K562 (cell line): ENCODE measurements at regions not wholly inside any gene's neighbourhood (a gene's known extent, or its start where the extent isn't known, plus 50 kb on each side); places are given as distances from the start of the nearest gene placed in this dataset.

ENCODE experiments used
- ATAC-seq: fragments of 200-7000 bp; cut with Tn5 transposase; 3 replicates; pipeline ENCODE4 v1.9.1; 2020; ENCODE audit warnings: moderate library complexity
- BruUV-seq: library from RNA; stranded (reverse); fragments of 400-500 nt; replicated peaks from 2 replicates; lab custom pipeline; 2021; lab: Mats Ljungman, UMichigan
- CTCF ChIA-PET: fragments of 300-600 bp; formaldehyde crosslinking; extraction: SDS; loops from one replicate; lab custom pipeline; 2021; ENCODE audit warnings: low intra/inter-chr PET ratio; lab: Yijun Ruan, JAX
- POLR2A ChIA-PET: fragments of 300-600, 350-650 bp; sonication (Branson Sonifier 250); formaldehyde crosslinking; extraction: SDS; loops from one replicate; lab custom pipeline; 2021; ENCODE audit warnings: antibody characterized with exemption, inconsistent platforms; lab: Yijun Ruan, JAX
- DNase-seq, 4 experiments: peaks; one replicate each; pipeline versions ENCODE4 v3.0.0 to v3.0.0-alpha.2; 2011 to 2018; ENCODE audit warnings: low spot score in 3 of 4, mixed read lengths in 3 of 4; ENCODE audit errors: extremely low read depth in 1 of 4
- FAIRE-seq: peaks from 2 replicates; lab custom pipeline; 2011; peaks lifted over from hg19 to GRCh38; lab: Jason Lieb, UNC
- H2AFZ ChIP-seq: 2 replicates; pipeline ENCODE4 v1.6.0; 2011; ENCODE audit warnings: low read depth, low read length, control low read depth, inconsistent platforms
- H3K27ac ChIP-seq: fragments of 200-600 bp; 3 replicates; pipeline ENCODE4 v1.8.0; 2011; ENCODE audit warnings: low read depth, mild to moderate bottlenecking, control low read depth, inconsistent platforms, low read length, moderate library complexity, mixed read lengths; ENCODE audit errors: extremely low read depth
- H3K27me3 ChIP-seq, 2 experiments: fragments of 300-600 bp in 1 of 2; 2 replicates in 1 of 2; 3 replicates in 1 of 2; pipeline versions ENCODE4 v1.6.0 to v1.8.0; 2011; ENCODE audit warnings: inconsistent platforms in 2 of 2, low read length in 2 of 2, mild to moderate bottlenecking in 1 of 2, mixed read lengths in 1 of 2, moderate library complexity in 1 of 2; ENCODE audit not compliant: control insufficient read depth in 2 of 2, insufficient read depth in 2 of 2
- H3K36me3 ChIP-seq: fragments of 300-600 bp; 3 replicates; pipeline ENCODE4 v1.8.0; 2011; ENCODE audit warnings: mild to moderate bottlenecking, low read length, inconsistent platforms; ENCODE audit not compliant: control insufficient read depth, insufficient read depth
- H3K4me1 ChIP-seq, 2 experiments: fragments of 200-600 bp in 1 of 2; replicated peaks in 1 of 2; 2 replicates in 1 of 2; 3 replicates in 1 of 2; pipeline versions ENCODE4 v1.5.1 to v1.8.0; 2011; ENCODE audit warnings: inconsistent platforms in 2 of 2, low read length in 2 of 2, mild to moderate bottlenecking in 1 of 2, mixed read lengths in 1 of 2, moderate library complexity in 1 of 2; ENCODE audit not compliant: control insufficient read depth in 2 of 2, insufficient read depth in 2 of 2
- H3K4me2 ChIP-seq: 2 replicates; pipeline ENCODE4 v1.6.1; 2011; ENCODE audit warnings: low read length, control low read depth, inconsistent platforms, mixed read lengths; ENCODE audit not compliant: insufficient read depth
- H3K4me3 ChIP-seq: fragments of 200-600 bp; sonication (generic), shearing (Covaris generic); 2 replicates; pipeline ENCODE4 v1.5.1; 2016; ENCODE audit warnings: control low read depth, inconsistent platforms
- H3K79me2 ChIP-seq: fragments of 200-600 bp; 3 replicates; pipeline ENCODE4 v1.8.0; 2011; ENCODE audit warnings: low read length, inconsistent platforms; ENCODE audit not compliant: control insufficient read depth, insufficient read depth
- H3K9ac ChIP-seq, 2 experiments: 2 replicates each; pipeline versions ENCODE4 v1.6.0 to v1.6.1; 2011; ENCODE audit warnings: low read depth in 2 of 2, low read length in 2 of 2, control low read depth in 1 of 2, inconsistent platforms in 1 of 2, mild to moderate bottlenecking in 1 of 2, mixed read lengths in 1 of 2; ENCODE audit not compliant: insufficient read depth in 1 of 2
- H3K9me1 ChIP-seq: one replicate; pipeline ENCODE4 v1.6.0; 2011; ENCODE audit warnings: inconsistent platforms, mild to moderate bottlenecking, low read length, moderate library complexity; ENCODE audit not compliant: control insufficient read depth, insufficient read depth
- H3K9me3 ChIP-seq: replicated peaks from 2 replicates; pipeline ENCODE4 v1.5.1; 2011; ENCODE audit warnings: low read depth, low read length, inconsistent platforms; ENCODE audit not compliant: control insufficient read depth, insufficient read depth
- H4K20me1 ChIP-seq: replicated peaks from 2 replicates; pipeline ENCODE4 v1.6.1; 2011; ENCODE audit warnings: low read length, inconsistent platforms, mixed read lengths; ENCODE audit not compliant: control insufficient read depth, insufficient read depth
- BCL6 ChIP-seq: fragments of 250-450 bp; sonication (Bioruptor Pico); IDR thresholded peaks from 2 replicates; pipeline ENCODE4 v1.4.0; 2020
- CBX3 ChIP-seq, 2 experiments: IDR thresholded peaks; 1 replicate in 1 of 2; 2 replicates in 1 of 2; pipeline ENCODE4 v1.6.1; 2012; ENCODE audit warnings: inconsistent platforms in 2 of 2, low read length in 2 of 2, borderline replicate concordance in 1 of 2, control low read depth in 1 of 2
- CBX5 ChIP-seq: IDR thresholded peaks from 2 replicates; pipeline ENCODE4 v1.6.1; 2014; ENCODE audit warnings: low read depth, borderline replicate concordance
- CCNT2 ChIP-seq: IDR thresholded peaks from 2 replicates; pipeline ENCODE4 v1.6.1; 2011; ENCODE audit warnings: borderline replicate concordance, low read depth, mild to moderate bottlenecking, moderate library complexity, mixed read lengths, low read length; ENCODE audit not compliant: insufficient read length; ENCODE audit errors: extremely low read depth
- DNMT1 ChIP-seq: fragments of 450-650 bp; IDR thresholded peaks from 2 replicates; pipeline ENCODE4 v1.6.1; 2016; ENCODE audit warnings: antibody characterized with exemption, mild to moderate bottlenecking
- GATAD2B ChIP-seq: fragments of 450-650 bp; IDR thresholded peaks from 2 replicates; pipeline ENCODE4 v1.6.1; 2017; ENCODE audit warnings: mild to moderate bottlenecking, borderline replicate concordance
- HCFC1 ChIP-seq: IDR thresholded peaks from 2 replicates; pipeline ENCODE4 v1.6.1; 2012; ENCODE audit warnings: low read depth, low read length, improper control_type of control experiment
- KDM5B ChIP-seq: fragments of 200-600 bp; sonication (generic); IDR thresholded peaks from 2 replicates; pipeline ENCODE4 v1.6.1; 2012; ENCODE audit warnings: low read depth, mild to moderate bottlenecking, moderate library complexity, low read length, control low read depth, inconsistent platforms; ENCODE audit not compliant: insufficient replicate concordance
- LEF1 ChIP-seq: fragments of 450-650 bp; IDR thresholded peaks from 2 replicates; pipeline ENCODE4 v1.6.1; 2016; ENCODE audit warnings: mild to moderate bottlenecking
- MCM7 ChIP-seq, 2 experiments: fragments of 450-650 bp; IDR thresholded peaks; 2 replicates each; pipeline ENCODE4 v1.6.1; 2016 to 2018
- RBFOX2 ChIP-seq: fragments of 200-400 bp; formaldehyde crosslinking; IDR thresholded peaks from 2 replicates; pipeline ENCODE4 v1.6.1; 2017; ENCODE audit warnings: low read depth, mild to moderate bottlenecking, low read length, moderate library complexity
- SMARCA4 ChIP-seq: fragments of 450-650 bp; IDR thresholded peaks from 2 replicates; pipeline ENCODE4 v1.6.1; 2016
- SREBF2 ChIP-seq: sonication (generic); formaldehyde crosslinking; IDR thresholded peaks from 2 replicates; pipeline ENCODE4 v1.4.0; 2020; ENCODE audit warnings: mild to moderate bottlenecking, missing genetic modification reagents
- ZNF311 ChIP-seq: fragments of 250-450 bp; sonication (Bioruptor Pico); IDR thresholded peaks from 2 replicates; pipeline ENCODE4 v1.4.0; 2020; ENCODE audit warnings: mild to moderate bottlenecking, moderate library complexity
- ZNF551 ChIP-seq: fragments of 250-450 bp; sonication (Bioruptor Pico); IDR thresholded peaks from 2 replicates; pipeline ENCODE4 v1.5.0; 2021; ENCODE audit warnings: mild to moderate bottlenecking, moderate library complexity
- ZNF707 ChIP-seq: fragments of 250-450 bp; sonication (Bioruptor Pico); conservative IDR thresholded peaks from 2 replicates; pipeline ENCODE4 v1.8.0; 2022; ENCODE audit warnings: inconsistent platforms, mild to moderate bottlenecking, moderate library complexity
- WGBS: fragments of 100-300 bp; shearing (Covaris generic); methylation state at CpG from one replicate; pipeline ENCODE4 v1.1.6; 2016; ENCODE audit warnings: low coverage, mixed read lengths; ENCODE audit not compliant: insufficient coverage; ENCODE audit errors: missing lambda C conversion rate; 5-methylcytosine and 5-hydroxymethylcytosine counted together
- in situ Hi-C: fragments of 300-500 bp; cut with MboI; formaldehyde crosslinking; loops from 4 replicates; pipeline ENCODE4 v1.15.0; 2018; ENCODE audit warnings: inconsistent platforms, mixed read lengths
- intact Hi-C: fragments of 100-400 bp; cut with micrococcal nuclease; formaldehyde crosslinking; loops from 2 replicates; pipeline ENCODE4 v1.14.2; 2022
- TF ChIP-seq, protein P1 (sequence below): sonication (generic); formaldehyde crosslinking; IDR thresholded peaks from 2 replicates; pipeline ENCODE4 v1.8.1; 2023; ENCODE audit warnings: mild to moderate bottlenecking, missing genetic modification reagents
- TF ChIP-seq, protein P2 (sequence below): fragments of 250-450 bp; sonication (Bioruptor Pico); IDR thresholded peaks from 2 replicates; pipeline ENCODE4 v1.4.0; 2020; ENCODE audit warnings: mild to moderate bottlenecking
- TF ChIP-seq, protein P3 (sequence below), 2 experiments: IDR thresholded peaks; 2 replicates each; pipeline ENCODE4 v1.6.1; 2012; ENCODE audit warnings: improper control_type of control experiment in 2 of 2, low read depth in 2 of 2, low read length in 2 of 2, borderline replicate concordance in 1 of 2

DNA sequence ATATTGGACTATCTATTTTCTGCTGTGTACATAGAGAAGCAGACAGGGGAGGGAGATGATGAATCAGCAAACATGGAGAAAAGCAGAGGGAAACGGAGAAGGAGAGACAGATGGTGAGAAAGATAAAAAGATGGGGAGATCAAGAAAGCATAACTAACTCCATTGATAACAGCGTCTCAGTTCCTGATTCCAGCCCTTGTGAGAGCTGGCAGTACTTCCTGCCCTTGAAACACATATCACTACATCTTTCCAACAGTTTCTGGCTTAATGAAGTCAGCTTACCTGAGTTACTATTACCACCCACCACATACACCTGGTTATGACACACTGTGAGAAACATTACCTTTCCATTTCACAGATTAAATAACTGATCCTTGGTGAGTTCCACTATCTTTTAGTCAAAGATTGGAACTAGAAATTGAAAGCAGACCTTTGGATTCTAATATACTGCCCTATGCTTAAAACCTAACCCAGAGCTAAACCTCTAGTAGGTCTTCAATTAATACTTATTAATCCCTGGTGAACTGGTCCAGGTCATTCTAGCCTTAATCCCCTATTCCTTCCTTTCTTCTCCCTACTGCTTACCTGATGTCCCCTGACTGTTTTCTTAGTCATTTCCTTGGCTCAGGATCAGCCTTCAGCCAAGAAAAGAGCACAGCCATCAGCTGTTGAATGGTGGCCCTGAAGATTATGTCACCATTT lies 346.6 kb upstream of the CCL2 start:
- no peaks in the 10 kb centered on the region for H4K20me1 ChIP-seq
- no peaks in the 10 kb centered on the region for H3K27me3 ChIP-seq
- POLR2A ChIA-PET: interaction anchor here (0.6 kb wide), 1 partner anchor 34 kb away, joined by 3 read pairs; no protein-coding TSS in a partner anchor
- no peak for FAIRE-seq
- no peaks in the 10 kb centered on the region for H3K79me2 ChIP-seq
- H3K4me1 ChIP-seq: peaks cover 26 to 71% of the 10 kb centered on the region in 2 experiments; a peak in 4 of 5 replicates
- CTCF ChIA-PET: no interaction called here
- in situ Hi-C loops (no loop called here), intact Hi-C loops (no loop called here)
- peak in 3 of 4 experiments; percentile 70 to 78 (median 76) for DNase-seq
- WGBS: 0% methylated on average over 2 of the region's 2 CpGs
- H3K9me1 ChIP-seq: no peaks in the 10 kb centered on the region
- BruUV-seq: no TSS peak
- H3K27ac ChIP-seq: peak overlapping the region; percentile 50
- H3K4me3 ChIP-seq: no peak overlapping the region
- peak overlapping the region; percentile 68 for H2AFZ ChIP-seq
- no peaks in the 10 kb centered on the region for H3K36me3 ChIP-seq
- H3K9ac ChIP-seq: peak overlapping the region in 1 of 2 experiments; percentile 12; a peak in 1 of 4 replicates
- peak overlapping the region; percentile 9 for H3K4me2 ChIP-seq
- H3K9me3 ChIP-seq: no peaks in the 10 kb centered on the region
- ATAC-seq: no peak
- TF ChIP-seq GATAD2B: no peak
- TF ChIP-seq RBFOX2: no peak
- peak; percentile 90 for TF ChIP-seq CCNT2
- TF ChIP-seq MCM7 (IDR thresholded peaks at IDR 0.05): no peak
- 0 out of 2 replicates have a peak, but pooled peaks have one; percentile 78 for TF ChIP-seq ZNF551 (CRISPR knock-in tag)
- TF ChIP-seq, protein P1, sequence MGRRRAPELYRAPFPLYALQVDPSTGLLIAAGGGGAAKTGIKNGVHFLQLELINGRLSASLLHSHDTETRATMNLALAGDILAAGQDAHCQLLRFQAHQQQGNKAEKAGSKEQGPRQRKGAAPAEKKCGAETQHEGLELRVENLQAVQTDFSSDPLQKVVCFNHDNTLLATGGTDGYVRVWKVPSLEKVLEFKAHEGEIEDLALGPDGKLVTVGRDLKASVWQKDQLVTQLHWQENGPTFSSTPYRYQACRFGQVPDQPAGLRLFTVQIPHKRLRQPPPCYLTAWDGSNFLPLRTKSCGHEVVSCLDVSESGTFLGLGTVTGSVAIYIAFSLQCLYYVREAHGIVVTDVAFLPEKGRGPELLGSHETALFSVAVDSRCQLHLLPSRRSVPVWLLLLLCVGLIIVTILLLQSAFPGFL: no peak
- TF ChIP-seq DNMT1: no peak
- no peak for TF ChIP-seq BCL6
- peak; percentile 95 for TF ChIP-seq ZNF311 (CRISPR knock-in tag)
- TF ChIP-seq CBX3 (IDR thresholded peaks at IDR 0.05; ENCODE audit: borderline replicate concordance in 1 of 2, low read length in 2 of 2): no peak
- TF ChIP-seq, protein P2, sequence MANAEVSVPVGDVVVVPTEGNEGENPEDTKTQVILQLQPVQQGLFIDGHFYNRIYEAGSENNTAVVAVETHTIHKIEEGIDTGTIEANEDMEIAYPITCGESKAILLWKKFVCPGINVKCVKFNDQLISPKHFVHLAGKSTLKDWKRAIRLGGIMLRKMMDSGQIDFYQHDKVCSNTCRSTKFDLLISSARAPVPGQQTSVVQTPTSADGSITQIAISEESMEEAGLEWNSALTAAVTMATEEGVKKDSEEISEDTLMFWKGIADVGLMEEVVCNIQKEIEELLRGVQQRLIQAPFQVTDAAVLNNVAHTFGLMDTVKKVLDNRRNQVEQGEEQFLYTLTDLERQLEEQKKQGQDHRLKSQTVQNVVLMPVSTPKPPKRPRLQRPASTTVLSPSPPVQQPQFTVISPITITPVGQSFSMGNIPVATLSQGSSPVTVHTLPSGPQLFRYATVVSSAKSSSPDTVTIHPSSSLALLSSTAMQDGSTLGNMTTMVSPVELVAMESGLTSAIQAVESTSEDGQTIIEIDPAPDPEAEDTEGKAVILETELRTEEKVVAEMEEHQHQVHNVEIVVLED (CRISPR knock-in tag): peak; percentile 84
- TF ChIP-seq CBX5: no peak
- TF ChIP-seq LEF1: no peak
- peak; percentile 87 for TF ChIP-seq ZNF707 (CRISPR knock-in tag)
- TF ChIP-seq, protein P3, sequence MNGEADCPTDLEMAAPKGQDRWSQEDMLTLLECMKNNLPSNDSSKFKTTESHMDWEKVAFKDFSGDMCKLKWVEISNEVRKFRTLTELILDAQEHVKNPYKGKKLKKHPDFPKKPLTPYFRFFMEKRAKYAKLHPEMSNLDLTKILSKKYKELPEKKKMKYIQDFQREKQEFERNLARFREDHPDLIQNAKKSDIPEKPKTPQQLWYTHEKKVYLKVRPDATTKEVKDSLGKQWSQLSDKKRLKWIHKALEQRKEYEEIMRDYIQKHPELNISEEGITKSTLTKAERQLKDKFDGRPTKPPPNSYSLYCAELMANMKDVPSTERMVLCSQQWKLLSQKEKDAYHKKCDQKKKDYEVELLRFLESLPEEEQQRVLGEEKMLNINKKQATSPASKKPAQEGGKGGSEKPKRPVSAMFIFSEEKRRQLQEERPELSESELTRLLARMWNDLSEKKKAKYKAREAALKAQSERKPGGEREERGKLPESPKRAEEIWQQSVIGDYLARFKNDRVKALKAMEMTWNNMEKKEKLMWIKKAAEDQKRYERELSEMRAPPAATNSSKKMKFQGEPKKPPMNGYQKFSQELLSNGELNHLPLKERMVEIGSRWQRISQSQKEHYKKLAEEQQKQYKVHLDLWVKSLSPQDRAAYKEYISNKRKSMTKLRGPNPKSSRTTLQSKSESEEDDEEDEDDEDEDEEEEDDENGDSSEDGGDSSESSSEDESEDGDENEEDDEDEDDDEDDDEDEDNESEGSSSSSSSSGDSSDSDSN (IDR thresholded peaks at IDR 0.05; ENCODE audit: borderline replicate concordance in 1 of 2, low read depth in 2 of 2, low read length in 2 of 2): no peak
- TF ChIP-seq KDM5B: no peak
- peak; percentile 88 for TF ChIP-seq SMARCA4
- no peak for TF ChIP-seq SREBF2 (CRISPR knock-in tag)
- TF ChIP-seq HCFC1: no peak
